Type B pancreatic cell (in vitro differentiated cells): ENCODE measurements at regions not wholly inside any gene's neighbourhood (a gene's known extent, or its start where the extent isn't known, plus 50 kb on each side); places are given as distances from the start of the nearest gene placed in this dataset.
"Not testable (repeated sequence)": the region's sequence is repeated elsewhere in the genome, so short reads cannot be mapped to it uniquely, and the experiment has no call there.

ENCODE experiments used
- DNase-seq: peaks from one replicate; pipeline ENCODE4 v3.0.0; 2021; ENCODE audit warnings: mixed read lengths; ENCODE audit not compliant: unreplicated experiment; ENCODE audit errors: extremely low spot score
- H3K27ac Mint-ChIP-seq: 2 replicates; pipeline ENCODE4 v1.8.0; 2021; ENCODE audit warnings: mild to moderate bottlenecking, mixed read lengths
- H3K27me3 Mint-ChIP-seq: 2 replicates; pipeline ENCODE4 v1.8.0; 2021; ENCODE audit warnings: mixed read lengths
- H3K36me3 Mint-ChIP-seq: 2 replicates; pipeline ENCODE4 v1.8.0; 2021; ENCODE audit warnings: mixed read lengths
- H3K4me1 Mint-ChIP-seq: one replicate; pipeline ENCODE4 v1.8.0; 2021; ENCODE audit warnings: mixed read lengths; ENCODE audit not compliant: unreplicated experiment
- H3K4me3 Mint-ChIP-seq: 2 replicates; pipeline ENCODE4 v1.8.0; 2021; ENCODE audit warnings: mild to moderate bottlenecking, mixed read lengths
- H3K9me3 Mint-ChIP-seq: 2 replicates; pipeline ENCODE4 v1.8.0; 2021; ENCODE audit warnings: mixed read lengths
- TF ChIP-seq, protein P1 (sequence below): fragments of 200-600 bp; sonication (generic); conservative IDR thresholded peaks from 2 replicates; pipeline ENCODE4 v1.5.0; 2021; ENCODE audit warnings: antibody characterized with exemption, mild to moderate bottlenecking

DNA sequence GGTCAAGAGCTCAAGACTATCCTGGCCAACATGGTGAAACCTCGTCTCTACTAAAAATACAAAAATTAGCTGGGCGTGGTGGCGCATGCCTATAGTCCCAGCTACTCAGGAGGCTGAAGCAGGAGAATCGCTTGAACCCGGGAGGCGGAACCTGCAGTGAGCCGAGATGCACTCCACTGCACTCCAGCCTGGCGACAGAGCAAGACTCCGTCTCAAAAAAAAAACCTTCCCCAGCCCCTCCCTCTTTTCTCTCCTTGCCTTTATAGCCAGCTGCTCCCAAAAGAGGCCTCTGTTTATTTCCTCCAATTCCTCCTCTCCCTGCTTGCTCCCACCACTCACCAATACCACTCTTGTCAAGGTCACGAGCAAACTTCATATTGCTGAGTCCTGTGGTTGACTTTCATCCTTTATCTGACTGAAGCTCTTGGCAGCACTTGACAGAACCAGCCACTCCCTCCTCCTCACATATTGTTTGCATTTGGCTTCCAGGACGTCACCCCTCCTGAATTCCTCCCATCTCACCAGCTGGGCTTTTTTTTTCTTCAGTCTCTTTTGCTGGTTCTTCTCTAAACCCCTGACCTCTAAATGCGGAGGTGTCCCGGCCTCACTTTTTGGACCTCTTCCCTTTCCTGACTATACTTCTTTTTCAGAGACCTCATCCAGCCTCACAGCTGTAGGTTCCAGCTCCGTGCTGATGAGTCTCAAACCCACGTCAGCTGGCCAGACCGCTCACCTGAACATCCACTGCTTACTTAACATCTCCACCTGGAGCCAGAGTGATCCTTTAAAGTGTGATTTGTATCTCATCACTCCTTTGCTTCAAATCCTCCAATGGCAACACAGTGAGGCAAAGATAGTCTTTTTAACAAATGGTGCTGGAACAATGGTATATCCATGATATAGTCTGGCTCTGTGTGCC, 84.6 kb upstream of the CAB39 start:
- H3K4me3 Mint-ChIP-seq: peak overlapping the region; percentile 13

DNA sequence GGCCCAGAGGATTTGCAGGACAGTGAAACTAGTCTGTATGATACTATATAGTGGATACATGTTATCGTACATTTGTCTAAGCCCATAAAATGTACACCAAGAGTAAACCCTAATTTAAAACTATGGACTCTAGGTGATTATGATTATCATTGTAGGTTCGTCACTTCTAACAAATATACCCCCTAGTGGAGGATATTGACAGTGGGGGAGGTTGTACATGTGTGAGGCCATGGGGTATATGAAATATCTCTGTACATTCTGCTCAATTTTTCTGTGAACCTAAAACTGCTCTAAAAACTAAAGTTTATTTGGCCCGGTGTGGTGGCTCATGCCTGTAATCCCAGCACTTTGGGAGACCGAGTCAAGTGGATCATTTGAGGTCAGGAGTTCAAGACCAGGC, 81.2 kb upstream of the CAB39 start:
- no peaks in the 10 kb centered on the region for H3K9me3 Mint-ChIP-seq
- no peak overlapping the region for H3K4me3 Mint-ChIP-seq
- TF ChIP-seq, protein P1, sequence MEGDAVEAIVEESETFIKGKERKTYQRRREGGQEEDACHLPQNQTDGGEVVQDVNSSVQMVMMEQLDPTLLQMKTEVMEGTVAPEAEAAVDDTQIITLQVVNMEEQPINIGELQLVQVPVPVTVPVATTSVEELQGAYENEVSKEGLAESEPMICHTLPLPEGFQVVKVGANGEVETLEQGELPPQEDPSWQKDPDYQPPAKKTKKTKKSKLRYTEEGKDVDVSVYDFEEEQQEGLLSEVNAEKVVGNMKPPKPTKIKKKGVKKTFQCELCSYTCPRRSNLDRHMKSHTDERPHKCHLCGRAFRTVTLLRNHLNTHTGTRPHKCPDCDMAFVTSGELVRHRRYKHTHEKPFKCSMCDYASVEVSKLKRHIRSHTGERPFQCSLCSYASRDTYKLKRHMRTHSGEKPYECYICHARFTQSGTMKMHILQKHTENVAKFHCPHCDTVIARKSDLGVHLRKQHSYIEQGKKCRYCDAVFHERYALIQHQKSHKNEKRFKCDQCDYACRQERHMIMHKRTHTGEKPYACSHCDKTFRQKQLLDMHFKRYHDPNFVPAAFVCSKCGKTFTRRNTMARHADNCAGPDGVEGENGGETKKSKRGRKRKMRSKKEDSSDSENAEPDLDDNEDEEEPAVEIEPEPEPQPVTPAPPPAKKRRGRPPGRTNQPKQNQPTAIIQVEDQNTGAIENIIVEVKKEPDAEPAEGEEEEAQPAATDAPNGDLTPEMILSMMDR: no peak
- no peaks in the 10 kb centered on the region for H3K4me1 Mint-ChIP-seq
- no peaks in the 10 kb centered on the region for H3K36me3 Mint-ChIP-seq
- peak; percentile 6 for DNase-seq
- no peak overlapping the region for H3K27ac Mint-ChIP-seq
- H3K27me3 Mint-ChIP-seq: peaks cover 3% of the 10 kb centered on the region

More for the DNA sequence above, 84.6 kb upstream of the CAB39 start:
- Mint-ChIP-seq H3K4me1 (no peaks in the 10 kb centered on the region), H3K36me3 (no peaks in the 10 kb centered on the region), H3K9me3 (no peaks in the 10 kb centered on the region), H3K27me3 (peaks cover 3% of the 10 kb centered on the region), H3K27ac (peak overlapping the region; percentile 18)
- TF ChIP-seq, protein P1: no peak
- DNase-seq: no peak

DNA sequence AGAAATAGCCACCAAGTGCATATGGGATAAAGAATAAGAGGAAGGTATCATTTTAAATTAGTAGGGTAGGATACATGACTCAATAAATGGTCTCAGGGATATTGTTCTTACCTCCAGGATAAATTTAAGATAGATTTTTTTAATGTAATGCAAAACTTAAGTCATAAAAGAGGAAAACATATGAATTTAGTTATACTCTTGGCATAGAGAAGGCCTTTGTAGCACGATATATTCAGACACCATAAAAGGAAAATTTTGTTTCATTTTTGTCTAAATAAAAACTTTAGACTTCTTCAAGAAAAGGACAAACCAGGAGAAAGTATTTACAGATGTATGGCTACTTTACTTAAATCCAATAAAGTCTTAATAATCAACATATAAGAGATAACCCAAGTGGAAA, 78.5 kb upstream of the CAB39 start:
- Mint-ChIP-seq H3K4me3 (no peak overlapping the region), H3K27ac (no peak overlapping the region), H3K36me3 (no peaks in the 10 kb centered on the region), H3K9me3 (no peaks in the 10 kb centered on the region), H3K4me1 (no peaks in the 10 kb centered on the region), H3K27me3 (no peaks in the 10 kb centered on the region)
- TF ChIP-seq, protein P1: no peak
- DNase-seq: no peak

- not testable (repeated sequence) for H3K9me3 Mint-ChIP-seq, H3K36me3 Mint-ChIP-seq, DNase-seq, H3K27ac Mint-ChIP-seq, H3K4me1 Mint-ChIP-seq, H3K27me3 Mint-ChIP-seq, H3K4me3 Mint-ChIP-seq
Observed at GRCh38 chr2:230634721-230635313, 77.8 kb upstream of the CAB39 start.

DNA sequence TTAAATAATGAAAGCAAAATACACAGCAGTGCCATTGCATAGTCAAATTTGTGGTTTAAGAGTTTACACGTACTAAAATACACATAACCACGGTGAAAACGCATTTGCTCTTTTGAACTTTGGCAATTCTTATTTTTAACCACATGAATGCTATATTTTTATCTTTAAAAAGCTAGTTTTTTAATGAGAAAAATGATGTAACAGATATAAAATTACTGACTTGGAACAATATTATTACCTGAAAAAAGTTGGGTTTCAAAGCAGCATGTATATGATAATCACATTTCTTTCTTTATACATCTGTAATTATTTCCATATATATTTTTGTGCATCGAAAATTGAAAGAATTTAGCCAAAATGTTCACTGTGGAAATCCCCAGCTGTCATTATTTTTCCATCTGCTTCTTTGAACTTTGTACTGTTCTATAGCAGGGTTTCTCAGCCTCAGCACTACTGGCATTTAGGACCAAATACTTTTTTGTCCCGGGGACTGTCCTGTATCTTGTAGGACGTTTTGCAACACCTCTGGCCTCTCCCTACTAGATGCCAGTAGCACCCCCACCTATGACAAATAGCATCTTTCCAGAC, 75.9 kb upstream of the CAB39 start:
- Mint-ChIP-seq H3K4me1 (no peaks in the 10 kb centered on the region), H3K27me3 (no peaks in the 10 kb centered on the region), H3K27ac (no peak overlapping the region), H3K9me3 (no peaks in the 10 kb centered on the region), H3K36me3 (no peaks in the 10 kb centered on the region), H3K4me3 (no peak overlapping the region)
- TF ChIP-seq, protein P1: no peak
- DNase-seq: no peak

DNA sequence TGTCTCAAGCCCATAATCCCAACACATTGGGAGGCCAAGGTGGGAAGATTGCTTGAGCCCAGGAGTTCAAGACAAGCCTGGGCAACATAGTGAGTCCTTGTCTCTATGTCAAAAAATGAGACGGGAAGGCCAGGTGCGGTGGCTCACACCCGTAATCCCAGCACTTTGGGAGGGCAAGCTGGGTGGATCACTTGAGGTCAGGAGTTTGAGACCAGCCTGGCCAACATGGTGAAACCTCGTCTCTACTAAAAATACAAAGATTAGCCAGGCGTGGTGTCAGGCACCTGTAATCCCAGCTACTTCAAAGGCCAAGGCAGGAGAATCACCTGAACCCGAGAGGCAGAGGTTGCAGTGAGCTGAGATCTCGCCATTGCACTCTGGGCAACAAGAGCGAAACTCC, 75.2 kb upstream of the CAB39 start:
- not testable (repeated sequence) for H3K4me1 Mint-ChIP-seq, H3K4me3 Mint-ChIP-seq, H3K27me3 Mint-ChIP-seq, DNase-seq, H3K9me3 Mint-ChIP-seq, H3K36me3 Mint-ChIP-seq, H3K27ac Mint-ChIP-seq
